ENCODE measurements at regions not wholly inside any gene's neighbourhood (a gene's known extent, or its start where the extent isn't known, plus 50 kb on each side); places are given as distances from the start of the nearest gene placed in this dataset.

- TF ChIP-seq ELF4 (CRISPR knock-in tag; IDR thresholded peaks at IDR 0.05; ENCODE audit: low read depth), result no peak
Observed at GRCh38 chr2:157053876-157054275, 203.6 kb upstream of the GALNT5 start (continued).

- no peak for ATAC-seq
- Mint-ChIP-seq H3K36me3 (no peaks in the 10 kb centered on the region), H3K27ac (no peak overlapping the region), H3K4me1 (peaks cover 8% of the 10 kb centered on the region), H3K4me3 (no peak overlapping the region), H3K27me3 (ENCODE audit: low read depth) (no peaks in the 10 kb centered on the region), H3K9me3 (no peaks in the 10 kb centered on the region)
- POLR2A ChIA-PET, result no interaction called here
- CTCF ChIA-PET, result no interaction called here
- no peak for DNase-seq (ENCODE audit: low spot score)
- TF ChIP-seq IRF2 (CRISPR knock-in tag; IDR thresholded peaks at IDR 0.05; ENCODE audit: borderline replicate concordance, low read depth) (no peak), ERG (CRISPR knock-in tag; IDR thresholded peaks at IDR 0.05) (no peak), FOXK1 (CRISPR knock-in tag; IDR thresholded peaks at IDR 0.05) (no peak), ZNF671 (CRISPR knock-in tag; IDR thresholded peaks at IDR 0.05) (no peak), MXD4 (CRISPR knock-in tag; IDR thresholded peaks at IDR 0.05; ENCODE audit: borderline replicate concordance) (no peak), NFE2L1 (CRISPR knock-in tag; IDR thresholded peaks at IDR 0.05) (no peak), JUN (CRISPR knock-in tag; IDR thresholded peaks at IDR 0.05) (no peak), ARID4B (CRISPR knock-in tag; IDR thresholded peaks at IDR 0.05; ENCODE audit: borderline replicate concordance) (no peak), PREB (CRISPR knock-in tag; IDR thresholded peaks at IDR 0.05; ENCODE audit: borderline replicate concordance) (no peak), ZNF512 (CRISPR knock-in tag; IDR thresholded peaks at IDR 0.05; ENCODE audit: borderline replicate concordance) (no peak), FOXP1 (CRISPR knock-in tag; IDR thresholded peaks at IDR 0.05; ENCODE audit: borderline replicate concordance) (no peak), CDX4 (CRISPR knock-in tag; IDR thresholded peaks at IDR 0.05; ENCODE audit: borderline replicate concordance) (no peak), MLX (CRISPR knock-in tag; IDR thresholded peaks at IDR 0.05) (no peak), CTCF (IDR thresholded peaks at IDR 0.05) (no peak), USF1 (CRISPR knock-in tag; IDR thresholded peaks at IDR 0.05) (no peak)
Observed at GRCh38 chr2:157055660-157056199, 201.8 kb upstream of the GALNT5 start.
